GM18519 (cell line): ENCODE measurements at regions not wholly inside any gene's neighbourhood (a gene's known extent, or its start where the extent isn't known, plus 50 kb on each side); places are given as distances from the start of the nearest gene placed in this dataset.
A peak's percentile ranks its signal among the peaks of the same experiment; 100 is the strongest.

Experiments used
- ATAC-seq: cut with Tn5 transposase; IDR thresholded peaks from one replicate; pipeline ENCODE4 v1.9.1; 2021; ENCODE audit warnings: mild to moderate bottlenecking, moderate library complexity; ENCODE audit not compliant: unreplicated experiment, low FRiP score

GRCh38 chr18:79625195-79625923 is 54.2 kb upstream of the CTDP1 start:
- peak; percentile 86 for ATAC-seq

- no peak for ATAC-seq
These were observed 53.6 kb upstream of the CTDP1 start for GRCh38 chr18:79625924-79626561.

- ATAC-seq: no peak
These were observed 52.5 kb upstream of the CTDP1 start for GRCh38 chr18:79626905-79627749.

GRCh38 chr18:79627750-79628294 is 51.8 kb upstream of the CTDP1 start:
- no peak for ATAC-seq

GRCh38 chr18:79628416-79629248 is 51.0 kb upstream of the CTDP1 start:
- ATAC-seq: no peak

GRCh38 chr18:79629249-79629558 is 50.4 kb upstream of the CTDP1 start:
- no peak for ATAC-seq

GRCh38 chr18:79629606-79630005 is 50.0 kb upstream of the CTDP1 start:
- no peak for ATAC-seq
